AG04450 (cell line): ENCODE measurements at regions not wholly inside any gene's neighbourhood (a gene's known extent, or its start where the extent isn't known, plus 50 kb on each side); places are given as distances from the start of the nearest gene placed in this dataset.
"Not testable (repeated sequence)": the region's sequence is repeated elsewhere in the genome, so short reads cannot be mapped to it uniquely, and the experiment has no call there.

Source experiments
- CTCF ChIA-PET: fragments of 300-600, 350-600 bp; formaldehyde crosslinking; extraction: SDS; loops from one replicate; lab custom pipeline; 2022; ENCODE audit warnings: antibody characterized with exemption, inconsistent platforms; lab: Charles Lee
- POLR2A ChIA-PET: fragments of 350-600 bp; formaldehyde crosslinking; extraction: SDS; loops from one replicate; lab custom pipeline; 2021; ENCODE audit warnings: antibody characterized with exemption, inconsistent platforms; lab: Yijun Ruan, JAX
- DNase-seq: peaks from one replicate; pipeline ENCODE4 v3.0.0-alpha.2; 2011; ENCODE audit warnings: low read depth, low spot score
- H3K27ac ChIP-seq: one replicate; pipeline ENCODE4 v1.5.1; 2012; ENCODE audit warnings: low read depth, low read length, control low read depth
- H3K27me3 ChIP-seq: one replicate; pipeline ENCODE4 v1.6.0; 2012; ENCODE audit warnings: low read length; ENCODE audit not compliant: control insufficient read depth, insufficient read depth
- H3K4me3 ChIP-seq: 2 replicates; pipeline ENCODE4 v1.5.1; 2011; ENCODE audit warnings: mild to moderate bottlenecking, low read depth, low read length, control low read depth
- H3K9me3 ChIP-seq: 2 replicates; pipeline ENCODE4 v1.5.1; 2012; ENCODE audit warnings: low read length; ENCODE audit not compliant: control insufficient read depth, insufficient read depth
- CTCF ChIP-seq: IDR thresholded peaks from 2 replicates; pipeline ENCODE4 v1.5.1; 2011; ENCODE audit warnings: low read depth, low read length, control low read depth, inconsistent platforms

GRCh38 chr10:120217736-120218135 lies 239.3 kb upstream of the PLPP4 start:
- no peak overlapping the region for H3K4me3 ChIP-seq
- POLR2A ChIA-PET = no interaction called here
- CTCF ChIA-PET = no interaction called here
- no peaks in the 10 kb centered on the region for H3K27me3 ChIP-seq
- no peak for DNase-seq
- no peak for TF ChIP-seq CTCF
- no peak overlapping the region for H3K27ac ChIP-seq
- peaks cover 14% of the 10 kb centered on the region for H3K9me3 ChIP-seq

GRCh38 chr10:120221873-120222485 lies 235.0 kb upstream of the PLPP4 start:
- H3K27ac ChIP-seq = no peak overlapping the region
- peaks cover 26% of the 10 kb centered on the region for H3K9me3 ChIP-seq
- CTCF ChIA-PET = no interaction called here
- no peak overlapping the region for H3K4me3 ChIP-seq
- TF ChIP-seq CTCF = no peak
- POLR2A ChIA-PET = no interaction called here
- no peaks in the 10 kb centered on the region for H3K27me3 ChIP-seq
- DNase-seq = no peak

GRCh38 chr10:120229641-120230040 lies 227.4 kb upstream of the PLPP4 start:
- Histone ChIP-seq H3K9me3 (peaks cover 26% of the 10 kb centered on the region), H3K27me3 (no peaks in the 10 kb centered on the region), H3K4me3 (no peak overlapping the region), H3K27ac (no peak overlapping the region)
- TF ChIP-seq CTCF = no peak
- DNase-seq = no peak
- POLR2A ChIA-PET = no interaction called here
- CTCF ChIA-PET = no interaction called here

DNA sequence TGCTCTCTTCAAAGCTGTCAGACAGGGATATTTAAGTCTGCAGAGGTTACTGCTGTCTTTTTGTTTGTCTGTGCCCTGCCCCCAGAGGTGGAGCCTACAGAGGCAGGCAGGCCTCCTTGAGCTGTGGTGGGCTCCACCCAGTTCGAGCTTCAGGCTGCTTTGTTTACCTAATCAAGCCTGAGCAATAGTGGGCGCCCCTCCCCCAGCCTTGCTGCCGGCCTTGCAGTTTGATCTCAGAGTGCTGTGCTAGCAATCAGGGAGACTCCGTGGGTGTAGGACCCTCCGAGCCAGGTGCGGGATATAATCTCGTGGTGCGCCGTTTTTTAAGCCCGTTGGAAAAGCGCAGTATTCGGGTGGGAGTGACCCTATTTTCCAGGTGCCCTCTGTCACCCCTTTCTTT lies 217.3 kb upstream of the PLPP4 start:
- H3K27me3 ChIP-seq, POLR2A ChIA-PET, CTCF ChIA-PET, H3K9me3 ChIP-seq, H3K27ac ChIP-seq, H3K4me3 ChIP-seq, DNase-seq: not testable (repeated sequence)

- TF ChIP-seq CTCF = no peak
- POLR2A ChIA-PET = no interaction called here
- Histone ChIP-seq H3K4me3 (no peak overlapping the region), H3K27ac (no peak overlapping the region), H3K27me3 (no peaks in the 10 kb centered on the region), H3K9me3 (peaks cover 21% of the 10 kb centered on the region)
- CTCF ChIA-PET = no interaction called here
- no peak for DNase-seq
Observed at GRCh38 chr10:120251821-120252442, 205.1 kb upstream of the PLPP4 start.
